GM12891 (cell line): ENCODE measurements at regions not wholly inside any gene's neighbourhood (a gene's known extent, or its start where the extent isn't known, plus 50 kb on each side); places are given as distances from the start of the nearest gene placed in this dataset.

Experiments
- PAX5 ChIP-seq: IDR thresholded peaks from 2 replicates; pipeline ENCODE4 v1.6.1; 2011; ENCODE audit warnings: low read length, moderate library complexity, mild to moderate bottlenecking; ENCODE audit not compliant: insufficient read depth, severe bottlenecking
- POLR2A ChIP-seq: IDR thresholded peaks from 2 replicates; pipeline ENCODE4 v1.6.1; 2011; ENCODE audit warnings: low read depth, low read length, control low read depth
- POLR2AphosphoS5 ChIP-seq: IDR thresholded peaks from 2 replicates; pipeline ENCODE4 v1.6.1; 2011; ENCODE audit warnings: low read depth, low read length, control low read depth
- POU2F2 ChIP-seq: IDR thresholded peaks from 2 replicates; pipeline ENCODE4 v1.6.1; 2011; ENCODE audit warnings: low read depth, mild to moderate bottlenecking, control low read depth, low read length, moderate library complexity
- SPI1 ChIP-seq: IDR thresholded peaks from 2 replicates; pipeline ENCODE4 v1.6.1; 2011; ENCODE audit warnings: low read depth, low read length, control low read depth
- TAF1 ChIP-seq: IDR thresholded peaks from 2 replicates; pipeline ENCODE4 v1.6.1; 2011; ENCODE audit warnings: low read depth, low read length, control low read depth

DNA sequence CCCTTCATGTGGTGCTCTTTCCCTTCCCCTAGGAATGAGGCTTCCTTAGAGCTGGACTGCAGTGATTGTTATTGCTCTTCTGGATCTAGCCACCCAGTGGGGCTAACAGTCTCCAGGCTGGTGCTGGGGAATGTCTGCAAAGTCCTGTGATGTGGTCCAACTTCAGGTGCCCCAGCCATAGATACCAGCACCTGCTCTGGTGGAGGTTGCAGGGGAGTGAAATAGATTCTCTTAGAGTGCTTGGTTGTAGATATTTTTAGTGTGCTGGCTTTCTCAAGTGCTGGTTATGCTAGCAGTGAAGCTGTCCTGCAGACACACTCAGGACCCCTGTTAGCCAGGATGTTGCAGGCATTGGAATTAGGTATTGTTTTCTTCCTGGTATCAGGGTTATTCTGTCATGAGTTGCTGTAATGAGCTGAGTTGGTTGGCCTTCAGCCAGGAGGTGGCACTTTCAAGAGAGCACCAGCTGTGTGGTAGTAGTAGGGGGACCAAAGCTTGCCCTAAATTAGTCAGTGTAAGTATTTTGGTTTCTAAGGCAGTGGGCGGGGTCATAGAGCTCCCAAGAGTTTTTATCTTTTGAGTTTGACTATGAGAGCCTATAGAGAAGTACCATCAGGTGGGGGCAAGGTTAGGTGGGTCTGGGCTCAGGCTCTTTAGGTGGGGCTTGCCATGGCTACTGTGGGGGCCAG, 317.5 kb upstream of the SGO1 start:
- TF ChIP-seq TAF1 (no peak), POLR2AphosphoS5 (no peak), POLR2A (no peak), POU2F2 (no peak), PAX5 (no peak), SPI1 (no peak)
